ENCODE measurements at regions not wholly inside any gene's neighbourhood (a gene's known extent, or its start where the extent isn't known, plus 50 kb on each side); places are given as distances from the start of the nearest gene placed in this dataset.

DNA sequence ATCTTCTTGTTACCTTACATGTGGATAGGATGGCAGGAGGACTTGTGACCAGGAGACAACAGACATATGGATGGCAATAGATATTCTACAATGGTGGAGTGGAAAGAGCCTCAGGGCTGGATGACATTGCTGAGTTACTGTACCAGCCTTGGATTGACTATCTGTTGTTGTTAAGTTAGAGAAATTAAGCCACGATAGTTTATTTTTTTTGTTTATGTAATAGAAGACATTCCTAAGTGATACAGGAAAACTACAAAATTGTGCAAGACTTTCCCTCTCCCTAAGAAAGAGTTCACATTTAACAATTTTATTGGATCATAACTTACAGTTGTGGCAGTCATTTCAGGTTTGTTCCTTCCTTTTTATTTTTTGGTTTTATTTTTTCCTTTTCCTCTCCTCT, 230.7 kb upstream of the CACNA2D1 start:
- TF ChIP-seq, protein P1, sequence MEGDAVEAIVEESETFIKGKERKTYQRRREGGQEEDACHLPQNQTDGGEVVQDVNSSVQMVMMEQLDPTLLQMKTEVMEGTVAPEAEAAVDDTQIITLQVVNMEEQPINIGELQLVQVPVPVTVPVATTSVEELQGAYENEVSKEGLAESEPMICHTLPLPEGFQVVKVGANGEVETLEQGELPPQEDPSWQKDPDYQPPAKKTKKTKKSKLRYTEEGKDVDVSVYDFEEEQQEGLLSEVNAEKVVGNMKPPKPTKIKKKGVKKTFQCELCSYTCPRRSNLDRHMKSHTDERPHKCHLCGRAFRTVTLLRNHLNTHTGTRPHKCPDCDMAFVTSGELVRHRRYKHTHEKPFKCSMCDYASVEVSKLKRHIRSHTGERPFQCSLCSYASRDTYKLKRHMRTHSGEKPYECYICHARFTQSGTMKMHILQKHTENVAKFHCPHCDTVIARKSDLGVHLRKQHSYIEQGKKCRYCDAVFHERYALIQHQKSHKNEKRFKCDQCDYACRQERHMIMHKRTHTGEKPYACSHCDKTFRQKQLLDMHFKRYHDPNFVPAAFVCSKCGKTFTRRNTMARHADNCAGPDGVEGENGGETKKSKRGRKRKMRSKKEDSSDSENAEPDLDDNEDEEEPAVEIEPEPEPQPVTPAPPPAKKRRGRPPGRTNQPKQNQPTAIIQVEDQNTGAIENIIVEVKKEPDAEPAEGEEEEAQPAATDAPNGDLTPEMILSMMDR (IDR thresholded peaks at IDR 0.05), result no peak
- TF ChIP-seq POLR2A (IDR thresholded peaks at IDR 0.05), result no peak

Measured in stomach (tissue), 4 donors.